Endothelial cell of umbilical vein (primary cell): ENCODE measurements at regions not wholly inside any gene's neighbourhood (a gene's known extent, or its start where the extent isn't known, plus 50 kb on each side); places are given as distances from the start of the nearest gene placed in this dataset.

ENCODE experiments used
- POLR2A ChIP-seq: IDR thresholded peaks from 2 replicates; pipeline ENCODE4 v1.6.1; 2012; ENCODE audit warnings: low read depth, mild to moderate bottlenecking, control low read depth, low read length
- TF ChIP-seq, protein P1 (sequence below), 2 donors: IDR thresholded peaks; 1 replicate in 1 of 2; 2 replicates in 1 of 2; pipeline ENCODE4 v1.5.1; 2011; ENCODE audit warnings: low read length in 2 of 2, mild to moderate bottlenecking in 2 of 2, moderate library complexity in 2 of 2, control low read depth in 1 of 2, inconsistent platforms in 1 of 2, low read depth in 1 of 2; ENCODE audit not compliant: insufficient read depth in 1 of 2; ENCODE audit errors: extremely low read depth in 1 of 2

DNA sequence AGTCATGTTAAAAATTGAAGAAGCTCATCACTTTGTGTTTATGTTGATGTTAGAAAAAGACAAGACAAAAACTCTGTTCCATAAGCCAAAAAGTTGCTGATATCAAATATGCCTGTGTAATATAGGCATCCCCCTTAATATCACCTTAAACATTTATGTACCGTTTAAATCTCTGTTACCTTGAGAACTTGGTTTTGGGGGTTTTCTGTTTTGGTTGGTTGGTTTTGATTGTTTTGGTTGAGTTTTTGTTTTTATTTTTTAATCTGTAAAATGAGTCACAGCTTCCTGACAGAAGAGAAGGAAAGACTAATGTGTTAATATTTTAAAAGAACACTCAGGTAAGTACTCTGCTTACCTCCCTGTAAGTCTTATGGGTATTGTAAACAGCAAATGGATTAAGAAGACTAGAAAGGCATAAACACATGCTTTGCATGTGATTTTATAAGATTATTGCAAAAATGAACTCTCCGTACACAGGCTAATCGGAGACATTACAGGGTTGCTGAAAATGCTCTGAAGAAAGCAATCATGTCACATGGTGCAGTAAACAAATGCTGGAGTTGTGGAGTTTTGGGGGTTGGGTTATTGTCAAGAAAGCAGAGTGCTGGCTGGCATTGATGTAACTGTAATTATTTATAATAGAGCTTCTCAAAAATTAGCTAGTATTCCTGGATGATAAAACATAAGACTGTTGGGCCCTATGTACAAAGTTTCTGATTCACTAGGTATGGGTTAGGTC, 69.5 kb upstream of the MBNL1 start:
- TF ChIP-seq, protein P1, sequence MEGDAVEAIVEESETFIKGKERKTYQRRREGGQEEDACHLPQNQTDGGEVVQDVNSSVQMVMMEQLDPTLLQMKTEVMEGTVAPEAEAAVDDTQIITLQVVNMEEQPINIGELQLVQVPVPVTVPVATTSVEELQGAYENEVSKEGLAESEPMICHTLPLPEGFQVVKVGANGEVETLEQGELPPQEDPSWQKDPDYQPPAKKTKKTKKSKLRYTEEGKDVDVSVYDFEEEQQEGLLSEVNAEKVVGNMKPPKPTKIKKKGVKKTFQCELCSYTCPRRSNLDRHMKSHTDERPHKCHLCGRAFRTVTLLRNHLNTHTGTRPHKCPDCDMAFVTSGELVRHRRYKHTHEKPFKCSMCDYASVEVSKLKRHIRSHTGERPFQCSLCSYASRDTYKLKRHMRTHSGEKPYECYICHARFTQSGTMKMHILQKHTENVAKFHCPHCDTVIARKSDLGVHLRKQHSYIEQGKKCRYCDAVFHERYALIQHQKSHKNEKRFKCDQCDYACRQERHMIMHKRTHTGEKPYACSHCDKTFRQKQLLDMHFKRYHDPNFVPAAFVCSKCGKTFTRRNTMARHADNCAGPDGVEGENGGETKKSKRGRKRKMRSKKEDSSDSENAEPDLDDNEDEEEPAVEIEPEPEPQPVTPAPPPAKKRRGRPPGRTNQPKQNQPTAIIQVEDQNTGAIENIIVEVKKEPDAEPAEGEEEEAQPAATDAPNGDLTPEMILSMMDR (IDR thresholded peaks at IDR 0.05; ENCODE audit: extremely low read depth in 1 of 2, insufficient read depth in 1 of 2, low read depth in 1 of 2, low read length in 2 of 2) = no peak
- no peak for TF ChIP-seq POLR2A
